UCSD-AML1 (cell line): ENCODE measurements at regions not wholly inside any gene's neighbourhood (a gene's known extent, or its start where the extent isn't known, plus 50 kb on each side); places are given as distances from the start of the nearest gene placed in this dataset.

Experiments
- DNase-seq: peaks from one replicate; lab custom pipeline; 2025; ENCODE audit not compliant: unreplicated experiment; lab: John Stamatoyannopoulos, UW

DNA sequence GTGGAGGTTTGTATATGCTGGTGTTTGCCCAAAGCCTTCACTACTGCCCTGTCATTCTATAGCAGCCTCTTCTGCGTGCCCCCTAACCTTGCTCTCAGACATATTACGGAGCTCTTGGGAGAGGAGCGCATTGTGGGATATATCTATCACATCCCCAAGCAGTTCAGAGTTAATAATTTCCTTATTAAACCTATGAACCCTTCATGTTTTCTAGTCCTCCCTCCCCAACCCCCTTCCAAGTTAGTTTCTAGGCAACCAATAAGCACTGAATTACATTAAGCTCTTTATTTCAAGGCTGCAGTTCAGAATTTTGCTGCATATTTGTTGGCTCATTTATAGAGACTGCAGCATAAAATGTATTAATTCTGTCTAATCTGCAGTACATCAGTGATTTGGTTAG, 57.3 kb upstream of the GRM7 start:
- DNase-seq, result no peak

DNA sequence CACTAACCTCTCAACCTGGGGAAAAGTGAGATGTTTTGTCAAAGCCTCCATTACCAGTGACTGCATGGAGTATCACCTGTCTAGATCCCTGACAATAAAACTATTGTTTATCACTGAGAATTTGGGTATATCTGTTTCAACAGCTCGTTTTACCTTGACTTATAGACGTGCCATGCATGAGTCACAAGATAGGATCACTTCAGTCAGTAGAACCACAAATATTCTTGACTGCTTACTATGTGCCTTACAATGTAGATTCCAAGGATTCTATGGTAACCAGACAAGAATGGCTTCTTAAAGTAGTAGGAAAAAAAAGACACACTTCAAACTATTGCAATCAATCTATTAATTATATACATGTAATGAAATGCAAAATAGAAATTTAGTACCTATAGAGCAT, 55.7 kb upstream of the GRM7 start:
- DNase-seq, result no peak

DNA sequence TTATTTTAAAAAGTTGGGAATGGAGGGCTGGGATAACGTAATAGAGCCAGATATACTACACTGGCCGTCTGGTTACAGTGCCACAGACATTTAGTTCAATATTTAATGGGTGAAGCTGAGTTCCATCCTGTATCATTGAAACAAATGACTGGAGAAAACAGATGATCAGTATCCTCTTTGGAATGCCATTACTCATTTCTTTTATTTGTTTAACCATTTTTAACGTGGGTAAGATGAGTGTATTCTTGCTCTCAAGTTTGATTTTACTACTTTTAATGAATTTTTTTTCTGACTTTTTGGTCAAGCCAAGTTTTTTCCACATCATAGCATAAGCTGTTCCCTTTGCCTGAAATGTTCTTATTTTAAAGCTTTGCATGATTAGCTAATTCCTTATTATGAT, 53.9 kb upstream of the GRM7 start:
- DNase-seq, result no peak

DNA sequence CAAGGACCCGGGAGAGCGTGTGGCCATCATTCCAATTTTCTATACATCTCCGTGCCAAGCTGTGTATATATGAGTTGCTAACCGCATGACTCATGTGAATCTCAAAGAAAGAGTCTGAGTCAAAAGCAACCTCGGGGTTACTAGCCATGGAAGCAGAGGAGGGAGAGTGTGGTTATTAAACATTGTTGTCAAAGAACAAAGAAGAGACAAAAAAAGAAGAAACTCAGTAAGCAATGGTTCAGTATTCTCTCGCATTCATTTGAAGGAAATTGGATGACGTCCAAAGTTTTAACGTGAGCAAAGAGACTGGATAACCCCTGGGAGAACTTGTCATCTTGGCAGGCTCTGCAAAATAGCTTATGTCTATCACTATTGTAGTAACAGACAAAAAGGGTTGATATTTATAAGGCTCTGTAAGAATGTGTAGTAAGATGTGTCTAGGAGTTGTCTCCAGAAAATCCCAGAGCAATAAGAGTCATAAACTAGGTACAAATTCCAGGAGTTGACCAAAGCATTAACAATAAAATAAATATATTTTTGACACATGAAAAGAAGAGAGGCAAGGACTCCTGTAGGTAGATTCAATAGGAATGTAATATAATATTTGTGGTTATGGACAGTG, 52.8 kb upstream of the GRM7 start:
- DNase-seq, result no peak

DNA sequence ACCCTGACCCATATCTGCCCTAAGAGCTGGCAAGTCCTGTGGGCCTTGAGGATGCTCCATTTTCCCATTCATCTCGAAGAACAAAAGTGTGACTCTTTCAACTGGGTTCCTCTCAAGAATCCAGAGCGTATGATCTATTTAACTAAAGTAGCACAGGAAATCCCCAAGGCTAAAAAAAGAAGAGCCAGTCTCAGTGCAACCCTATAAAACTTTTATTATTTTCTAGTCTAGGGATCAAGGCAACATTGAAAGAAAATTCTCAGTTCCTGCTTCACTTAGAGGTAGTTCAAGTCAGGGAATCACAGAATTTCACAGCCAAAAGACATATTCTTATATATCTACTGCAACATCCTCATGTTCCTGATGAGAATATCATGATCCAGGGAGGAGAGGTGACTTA, 51.6 kb upstream of the GRM7 start:
- no peak for DNase-seq
